ENCODE measurements at regions not wholly inside any gene's neighbourhood (a gene's known extent, or its start where the extent isn't known, plus 50 kb on each side); places are given as distances from the start of the nearest gene placed in this dataset.

DNA sequence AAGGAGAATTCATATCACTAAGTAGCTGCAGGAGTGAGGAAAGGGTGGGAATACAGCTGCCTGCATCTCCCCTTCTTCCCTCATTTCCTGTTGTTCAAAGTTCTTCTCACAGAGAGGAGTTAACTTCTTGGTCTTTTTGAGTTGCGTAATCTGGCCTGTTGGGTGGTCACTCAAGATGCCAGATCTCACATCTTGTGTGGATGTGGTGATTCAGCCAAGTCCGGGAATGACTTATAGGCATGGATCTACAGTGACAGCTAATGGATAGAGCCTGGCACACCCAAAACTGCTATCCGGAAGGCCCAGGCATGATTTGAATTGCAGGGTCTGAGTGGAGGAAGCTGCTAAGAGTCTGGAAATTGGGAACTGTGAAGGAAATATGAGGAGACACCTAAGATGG, 100.2 kb upstream of the SLC35B3 start:
- no peak for DNase-seq

- DNase-seq, result no peak
Observed at GRCh38 chr6:8530785-8531435, 95.6 kb upstream of the SLC35B3 start.

- no peak for DNase-seq
Observed at GRCh38 chr6:8529250-8529649, 93.9 kb upstream of the SLC35B3 start.

DNA sequence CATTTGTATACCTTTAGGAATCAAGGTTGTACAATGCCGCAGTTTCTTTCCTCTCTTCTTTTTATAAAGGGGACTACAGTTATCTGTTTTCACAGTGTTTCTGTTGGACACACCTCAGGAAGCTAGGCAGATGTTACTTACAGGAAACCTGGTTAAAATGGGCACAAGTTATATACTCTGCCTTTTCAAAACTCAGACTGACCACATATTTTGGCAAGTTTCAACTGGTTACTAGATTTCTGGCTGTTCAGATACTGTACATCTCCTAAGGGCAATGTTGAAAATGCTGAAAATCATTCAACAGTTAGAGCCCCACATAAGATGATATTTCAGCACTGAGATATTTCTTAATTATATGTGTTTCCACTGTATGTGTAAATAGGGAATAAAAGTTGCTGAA, 92.5 kb upstream of the SLC35B3 start:
- DNase-seq, result no peak

DNA sequence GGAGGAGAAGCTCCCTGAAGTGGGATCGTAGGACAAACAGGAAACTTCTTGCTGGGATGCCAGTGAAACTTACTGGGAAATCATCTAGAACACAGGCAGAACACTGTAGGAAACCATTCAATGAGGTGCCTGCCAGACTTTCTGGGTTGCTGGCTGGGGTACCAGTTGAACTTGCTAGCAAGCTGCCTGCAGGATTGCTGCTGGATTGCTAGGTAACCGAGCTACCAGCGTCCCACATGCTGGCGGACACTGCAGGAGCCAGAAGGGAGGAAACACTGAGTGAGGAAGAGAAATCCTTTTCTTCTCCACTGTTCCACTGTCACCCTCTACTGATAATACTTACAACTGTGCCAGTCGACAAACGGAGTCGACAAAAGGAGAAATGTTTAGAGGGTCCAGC, 91.3 kb upstream of the SLC35B3 start:
- no peak for DNase-seq

- DNase-seq, result no peak
Observed at GRCh38 chr6:8525370-8525769, 90.0 kb upstream of the SLC35B3 start.

- DNase-seq, result no peak
Observed at GRCh38 chr6:8513174-8513573, 77.8 kb upstream of the SLC35B3 start.

DNA sequence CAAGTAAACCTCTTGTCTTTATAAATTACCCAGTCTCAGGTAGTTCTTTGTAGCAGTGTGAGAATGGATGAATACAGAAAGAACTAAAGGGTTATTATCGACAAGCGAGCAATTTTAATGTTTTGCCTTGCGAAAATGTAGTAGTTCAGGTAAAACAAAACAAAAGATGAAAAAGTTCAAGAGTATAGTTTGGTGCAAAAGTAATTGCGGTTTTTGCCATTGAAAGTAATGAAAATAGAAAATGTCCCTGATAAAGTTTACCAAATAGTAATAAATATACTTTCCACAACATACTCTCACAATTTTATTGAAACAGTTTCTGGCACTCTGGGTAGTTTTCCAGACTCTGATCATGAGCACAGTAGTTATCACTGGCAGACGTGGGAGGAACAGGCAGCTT, 71.9 kb upstream of the SLC35B3 start:
- DNase-seq, result no peak

DNA sequence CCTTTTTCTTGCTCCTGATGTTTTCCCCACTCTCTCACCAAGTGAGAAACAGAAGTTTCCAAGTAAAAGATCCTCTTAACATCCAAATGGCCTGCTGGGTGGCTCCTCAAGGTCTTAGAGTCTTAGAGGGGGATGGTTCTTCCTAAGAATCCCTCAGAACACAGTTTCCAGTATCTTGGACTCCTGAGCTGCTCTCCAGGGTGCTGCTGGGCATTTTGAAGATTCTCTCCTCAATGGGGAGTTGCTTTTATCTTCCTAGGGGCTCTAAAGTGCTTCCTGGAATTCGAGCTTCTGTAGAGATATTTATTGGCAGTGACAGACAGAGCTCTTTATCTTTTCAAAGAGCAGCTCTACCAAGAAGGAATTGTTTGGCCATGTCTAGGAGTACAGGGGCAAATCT, 70.8 kb upstream of the SLC35B3 start:
- no peak for DNase-seq

GRCh38 chr6:8499540-8499939, 64.2 kb upstream of the SLC35B3 start:
- DNase-seq, result no peak

DNA sequence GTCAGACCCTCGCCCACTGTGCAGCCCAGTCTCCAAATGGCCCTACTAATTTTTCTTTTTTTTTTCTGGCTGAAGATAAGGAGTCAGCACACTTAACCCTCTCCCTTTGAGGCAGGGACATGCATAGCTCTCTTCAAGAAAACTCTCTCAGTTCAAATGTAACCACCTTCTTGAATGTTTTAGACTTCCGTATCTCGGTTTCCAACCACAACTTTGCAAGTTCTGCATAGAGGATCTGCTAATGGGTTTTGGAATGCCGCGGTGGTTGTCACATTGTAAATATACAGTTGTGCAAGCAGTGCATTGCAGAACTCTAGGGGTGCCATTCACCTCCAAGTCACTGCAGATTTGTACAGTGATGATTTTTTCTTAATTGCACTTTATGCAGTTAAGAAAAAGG, 59.4 kb upstream of the SLC35B3 start:
- no peak for DNase-seq

DNA sequence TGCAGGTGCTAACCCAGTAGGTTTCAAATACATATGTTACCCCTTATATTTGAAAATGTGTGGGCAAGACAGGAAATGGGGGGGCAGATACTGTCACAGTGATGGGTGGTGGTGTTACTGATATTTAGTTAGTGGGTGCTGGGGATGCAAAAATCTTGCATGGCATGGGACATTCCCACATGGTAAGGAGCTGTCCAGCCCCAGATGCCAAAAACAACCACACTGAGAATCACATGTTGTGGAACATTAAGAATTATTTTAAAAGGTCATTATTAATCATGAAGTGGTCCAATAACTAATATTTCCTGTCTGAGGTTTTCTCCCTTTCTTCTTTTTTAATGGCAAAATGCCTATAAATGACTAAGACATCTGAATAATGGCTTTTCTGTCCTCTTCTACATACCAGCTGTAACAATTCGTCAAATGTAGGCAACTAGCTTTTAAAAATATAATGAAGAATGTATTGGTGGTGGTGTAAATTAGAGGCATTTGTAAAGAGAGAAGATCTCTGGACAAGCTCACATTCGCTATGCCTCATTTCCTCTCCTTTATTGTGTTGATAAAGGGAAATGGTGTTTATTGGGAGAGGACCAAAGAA, 57.3 kb upstream of the SLC35B3 start:
- no peak for DNase-seq
